Activated T-cell treated with anti-CD3 and anti-CD28 coated beads, Interleukin-2, amount 50 U/mL, for 24 hours (primary cell): ENCODE measurements at regions not wholly inside any gene's neighbourhood (a gene's known extent, or its start where the extent isn't known, plus 50 kb on each side); places are given as distances from the start of the nearest gene placed in this dataset.

Experiments
- DNase-seq: peaks from one replicate; pipeline ENCODE4 v3.0.0-alpha.2; 2020
- H3K27ac Mint-ChIP-seq: 2 replicates; pipeline ENCODE4 v1.8.0; 2020; ENCODE audit warnings: mild to moderate bottlenecking, mixed read lengths
- H3K27me3 Mint-ChIP-seq: 2 replicates; pipeline ENCODE4 v1.8.0; 2020; ENCODE audit warnings: mixed read lengths
- H3K36me3 Mint-ChIP-seq: 2 replicates; pipeline ENCODE4 v1.8.0; 2020; ENCODE audit warnings: low read depth, mixed read lengths
- H3K4me1 Mint-ChIP-seq: 2 replicates; pipeline ENCODE4 v1.8.0; 2020; ENCODE audit warnings: low read depth, mixed read lengths
- H3K4me3 Mint-ChIP-seq: 2 replicates; pipeline ENCODE4 v1.8.0; 2020; ENCODE audit warnings: mild to moderate bottlenecking, moderate library complexity, mixed read lengths
- H3K9me3 Mint-ChIP-seq: 2 replicates; pipeline ENCODE4 v1.8.0; 2020; ENCODE audit warnings: mixed read lengths

- Mint-ChIP-seq H3K27ac (no peak overlapping the region), H3K9me3 (peaks cover 6% of the 10 kb centered on the region), H3K27me3 (peaks cover 11% of the 10 kb centered on the region), H3K4me1 (no peaks in the 10 kb centered on the region), H3K4me3 (no peak overlapping the region), H3K36me3 (no peaks in the 10 kb centered on the region)
- no peak for DNase-seq
These were observed 77.3 kb downstream of the KCTD12 start for GRCh38 chr13:76808927-76809326.

GRCh38 chr13:76804801-76805200 is 81.4 kb downstream of the KCTD12 start:
- Mint-ChIP-seq H3K9me3 (peaks cover under 1% of the 10 kb centered on the region), H3K27me3 (no peaks in the 10 kb centered on the region), H3K36me3 (no peaks in the 10 kb centered on the region), H3K4me1 (no peaks in the 10 kb centered on the region), H3K27ac (no peak overlapping the region), H3K4me3 (no peak overlapping the region)
- DNase-seq: no peak

- DNase-seq: no peak
- no peak overlapping the region for H3K27ac Mint-ChIP-seq
- H3K36me3 Mint-ChIP-seq: no peaks in the 10 kb centered on the region
- no peaks in the 10 kb centered on the region for H3K9me3 Mint-ChIP-seq
- no peak overlapping the region for H3K4me3 Mint-ChIP-seq
- H3K4me1 Mint-ChIP-seq: no peaks in the 10 kb centered on the region
- no peaks in the 10 kb centered on the region for H3K27me3 Mint-ChIP-seq
These were observed 82.4 kb downstream of the KCTD12 start for GRCh38 chr13:76803831-76804230.

- Mint-ChIP-seq H3K36me3 (no peaks in the 10 kb centered on the region), H3K27me3 (no peaks in the 10 kb centered on the region), H3K4me1 (no peaks in the 10 kb centered on the region), H3K9me3 (no peaks in the 10 kb centered on the region), H3K27ac (no peak overlapping the region), H3K4me3 (no peak overlapping the region)
- no peak for DNase-seq
These were observed 85.3 kb downstream of the KCTD12 start for GRCh38 chr13:76800943-76801342.

- no peak for DNase-seq
- Mint-ChIP-seq H3K4me3 (no peak overlapping the region), H3K27ac (no peak overlapping the region), H3K4me1 (no peaks in the 10 kb centered on the region), H3K27me3 (no peaks in the 10 kb centered on the region), H3K9me3 (no peaks in the 10 kb centered on the region), H3K36me3 (no peaks in the 10 kb centered on the region)
These were observed 86.5 kb downstream of the KCTD12 start for GRCh38 chr13:76799696-76800095.

- no peaks in the 10 kb centered on the region for H3K4me1 Mint-ChIP-seq
- H3K9me3 Mint-ChIP-seq: no peaks in the 10 kb centered on the region
- H3K36me3 Mint-ChIP-seq: no peaks in the 10 kb centered on the region
- no peak overlapping the region for H3K27ac Mint-ChIP-seq
- H3K4me3 Mint-ChIP-seq: no peak overlapping the region
- no peaks in the 10 kb centered on the region for H3K27me3 Mint-ChIP-seq
- no peak for DNase-seq
These were observed 88.2 kb downstream of the KCTD12 start for GRCh38 chr13:76798037-76798436.

- H3K27me3 Mint-ChIP-seq: no peaks in the 10 kb centered on the region
- no peaks in the 10 kb centered on the region for H3K36me3 Mint-ChIP-seq
- no peaks in the 10 kb centered on the region for H3K9me3 Mint-ChIP-seq
- no peak overlapping the region for H3K4me3 Mint-ChIP-seq
- H3K4me1 Mint-ChIP-seq: no peaks in the 10 kb centered on the region
- H3K27ac Mint-ChIP-seq: no peak overlapping the region
- no peak for DNase-seq
These were observed 88.8 kb downstream of the KCTD12 start for GRCh38 chr13:76797361-76797760.

- Mint-ChIP-seq H3K36me3 (no peaks in the 10 kb centered on the region), H3K4me1 (no peaks in the 10 kb centered on the region), H3K27me3 (no peaks in the 10 kb centered on the region), H3K4me3 (no peak overlapping the region), H3K27ac (no peak overlapping the region), H3K9me3 (no peaks in the 10 kb centered on the region)
- no peak for DNase-seq
These were observed 89.4 kb downstream of the KCTD12 start for GRCh38 chr13:76796851-76797250.

GRCh38 chr13:76795701-76796695 is 90.2 kb downstream of the KCTD12 start:
- H3K27me3 Mint-ChIP-seq: no peaks in the 10 kb centered on the region
- no peaks in the 10 kb centered on the region for H3K4me1 Mint-ChIP-seq
- H3K4me3 Mint-ChIP-seq: no peak overlapping the region
- no peak overlapping the region for H3K27ac Mint-ChIP-seq
- no peaks in the 10 kb centered on the region for H3K36me3 Mint-ChIP-seq
- DNase-seq: no peak
- no peaks in the 10 kb centered on the region for H3K9me3 Mint-ChIP-seq

GRCh38 chr13:76792731-76793347 is 93.4 kb downstream of the KCTD12 start:
- no peaks in the 10 kb centered on the region for H3K27me3 Mint-ChIP-seq
- H3K4me3 Mint-ChIP-seq: no peak overlapping the region

GRCh38 chr13:76790980-76791819 is 95.0 kb downstream of the KCTD12 start:
- Mint-ChIP-seq H3K9me3 (no peaks in the 10 kb centered on the region), H3K4me1 (no peaks in the 10 kb centered on the region), H3K27ac (no peak overlapping the region), H3K36me3 (no peaks in the 10 kb centered on the region), H3K27me3 (no peaks in the 10 kb centered on the region), H3K4me3 (no peak overlapping the region)
- no peak for DNase-seq

More at GRCh38 chr13:76792731-76793347, 93.4 kb downstream of the KCTD12 start:
- Mint-ChIP-seq H3K9me3 (no peaks in the 10 kb centered on the region), H3K4me1 (no peaks in the 10 kb centered on the region), H3K27ac (no peak overlapping the region), H3K36me3 (no peaks in the 10 kb centered on the region)
- DNase-seq: no peak

GRCh38 chr13:76790526-76790925 is 95.7 kb downstream of the KCTD12 start:
- Mint-ChIP-seq H3K36me3 (no peaks in the 10 kb centered on the region), H3K27ac (no peak overlapping the region), H3K9me3 (peaks cover 6% of the 10 kb centered on the region), H3K27me3 (no peaks in the 10 kb centered on the region), H3K4me1 (no peaks in the 10 kb centered on the region), H3K4me3 (no peak overlapping the region)
- no peak for DNase-seq

GRCh38 chr13:76783798-76784197 is 102.4 kb downstream of the KCTD12 start:
- Mint-ChIP-seq H3K4me3 (no peak overlapping the region), H3K27me3 (peaks cover 7% of the 10 kb centered on the region), H3K36me3 (no peaks in the 10 kb centered on the region), H3K4me1 (no peaks in the 10 kb centered on the region), H3K27ac (no peak overlapping the region), H3K9me3 (peaks cover 7% of the 10 kb centered on the region)
- no peak for DNase-seq

- Mint-ChIP-seq H3K27me3 (peaks cover 7% of the 10 kb centered on the region), H3K36me3 (no peaks in the 10 kb centered on the region)
These were observed 107.4 kb downstream of the KCTD12 start for GRCh38 chr13:76778853-76779252.

More at GRCh38 chr13:76778853-76779252, 107.4 kb downstream of the KCTD12 start:
- Mint-ChIP-seq H3K4me1 (no peaks in the 10 kb centered on the region), H3K27ac (no peak overlapping the region), H3K4me3 (no peak overlapping the region), H3K9me3 (no peaks in the 10 kb centered on the region)
- DNase-seq: no peak
